HepG2 (cell line): ENCODE measurements at regions not wholly inside any gene's neighbourhood (a gene's known extent, or its start where the extent isn't known, plus 50 kb on each side); places are given as distances from the start of the nearest gene placed in this dataset.
A peak's percentile ranks its signal among the peaks of the same experiment; 100 is the strongest.

Experiments used
- ATAC-seq: fragments of 200-7000 bp; cut with Tn5 transposase; 3 replicates; pipeline ENCODE4 v1.9.1; 2020; ENCODE audit warnings: mild to moderate bottlenecking, moderate library complexity
- BruUV-seq: library from RNA; stranded (reverse); fragments of 400-500 nt; replicated peaks from 2 replicates; lab custom pipeline; 2021; lab: Mats Ljungman, UMichigan
- CTCF ChIA-PET: fragments of 300-600 bp; formaldehyde crosslinking; extraction: SDS; loops from one replicate; lab custom pipeline; 2021; ENCODE audit warnings: low total read pairs, inconsistent platforms, low intra/inter-chr PET ratio; lab: Yijun Ruan, JAX
- POLR2A ChIA-PET: fragments of 350-600 bp; sonication (Branson Sonifier 250); formaldehyde crosslinking; loops from one replicate; lab custom pipeline; 2020; ENCODE audit warnings: antibody characterized with exemption, inconsistent platforms; lab: Yijun Ruan, JAX
- DNase-seq: peaks from one replicate; pipeline ENCODE4 v3.0.0-alpha.2; 2015; ENCODE audit warnings: low spot score
- FAIRE-seq: peaks from 3 replicates; lab custom pipeline; 2011; peaks lifted over from hg19 to GRCh38; lab: Jason Lieb, UNC
- H2AFZ ChIP-seq: one replicate; pipeline ENCODE4 v1.6.1; 2011; ENCODE audit warnings: low read length, inconsistent platforms
- H3K27ac ChIP-seq: fragments of 300-600 bp; 3 replicates; pipeline ENCODE4 v1.8.0; 2011; ENCODE audit warnings: mixed run types, mild to moderate bottlenecking, mixed read lengths, low read length, inconsistent platforms; ENCODE audit not compliant: insufficient read depth; ENCODE audit errors: extremely low read length
- H3K27me3 ChIP-seq, 2 experiments: fragments of 200-600 bp in 1 of 2; 2 replicates in 1 of 2; 3 replicates in 1 of 2; pipeline versions ENCODE4 v1.6.0 to v1.8.0; 2011; ENCODE audit warnings: low read length in 2 of 2, mild to moderate bottlenecking in 2 of 2, moderate library complexity in 2 of 2, inconsistent platforms in 1 of 2; ENCODE audit not compliant: insufficient read depth in 2 of 2, control insufficient read depth in 1 of 2
- H3K36me3 ChIP-seq, 2 experiments: fragments of 200-600 bp in 1 of 2; replicated peaks in 1 of 2; 2 replicates in 1 of 2; 3 replicates in 1 of 2; pipeline versions ENCODE4 v1.5.1 to v1.8.0; 2011; ENCODE audit warnings: low read length in 2 of 2, inconsistent platforms in 1 of 2; ENCODE audit not compliant: insufficient read depth in 2 of 2, control insufficient read depth in 1 of 2
- H3K4me1 ChIP-seq: 2 replicates; pipeline ENCODE4 v1.5.1; 2012; ENCODE audit warnings: low read length, inconsistent platforms; ENCODE audit not compliant: insufficient read depth
- H3K4me2 ChIP-seq: 2 replicates; pipeline ENCODE4 v1.6.0; 2011; ENCODE audit warnings: low read depth, low read length, inconsistent platforms
- H3K4me3 ChIP-seq, 3 experiments: fragments of 200-600 bp in 1 of 3; sonication (generic), shearing (Covaris generic) in 1 of 3; replicated peaks in 1 of 3; 2 replicates each; pipeline ENCODE4 v1.5.1; 2011 to 2016; ENCODE audit warnings: low read length in 3 of 3, inconsistent platforms in 2 of 3, low read depth in 2 of 3, mild to moderate bottlenecking in 2 of 3, control low read depth in 1 of 3, mixed read lengths in 1 of 3; ENCODE audit not compliant: insufficient read depth in 1 of 3
- H3K79me2 ChIP-seq: one replicate; pipeline ENCODE4 v1.6.1; 2011; ENCODE audit warnings: low read length, inconsistent platforms; ENCODE audit not compliant: insufficient read depth
- H3K9ac ChIP-seq: 2 replicates; pipeline ENCODE4 v1.6.0; 2011; ENCODE audit warnings: mild to moderate bottlenecking, low read depth, low read length, inconsistent platforms; ENCODE audit not compliant: insufficient read depth
- H3K9me3 ChIP-seq: 2 replicates; pipeline ENCODE4 v1.5.1; 2012; ENCODE audit warnings: mild to moderate bottlenecking, low read length
- H4K20me1 ChIP-seq: 2 replicates; pipeline ENCODE4 v1.6.0; 2011; ENCODE audit warnings: inconsistent platforms, mild to moderate bottlenecking, low read length, moderate library complexity; ENCODE audit not compliant: insufficient read depth
- DDIT3 ChIP-seq: sonication (generic); formaldehyde crosslinking; IDR thresholded peaks from 2 replicates; pipeline ENCODE4 v1.4.0; 2020; ENCODE audit warnings: mild to moderate bottlenecking, missing genetic modification reagents
- FOSL2 ChIP-seq: sonication (generic); formaldehyde crosslinking; IDR thresholded peaks from 2 replicates; pipeline ENCODE4 v1.4.0; 2020; ENCODE audit warnings: missing genetic modification reagents
- SIN3B ChIP-seq: fragments of 150-350 bp; IDR thresholded peaks from 2 replicates; pipeline ENCODE4 v1.6.1; 2014; ENCODE audit warnings: low read length
- ZBTB43 ChIP-seq: sonication (generic); formaldehyde crosslinking; conservative IDR thresholded peaks from 2 replicates; pipeline ENCODE4 v1.4.0; 2020; ENCODE audit warnings: missing genetic modification reagents
- ZNF24 ChIP-seq: fragments of 450-650 bp; IDR thresholded peaks from 2 replicates; pipeline ENCODE4 v1.6.1; 2017; ENCODE audit warnings: antibody characterized with exemption, mild to moderate bottlenecking
- ZNF441 ChIP-seq: sonication (generic); formaldehyde crosslinking; IDR thresholded peaks from 2 replicates; pipeline ENCODE4 v1.7.0; 2021; ENCODE audit warnings: missing genetic modification reagents, borderline replicate concordance
- ZNF724P ChIP-seq: sonication (generic); formaldehyde crosslinking; IDR thresholded peaks from 2 replicates; pipeline ENCODE4 v1.8.0; 2022; ENCODE audit warnings: missing genetic modification reagents, borderline replicate concordance
- WGBS: methylation state at CpG from one replicate; pipeline ENCODE4 v1.1.6; 2017; ENCODE audit warnings: low lambda C conversion rate; 5-methylcytosine and 5-hydroxymethylcytosine counted together
- in situ Hi-C: cut with HindIII; loops from 2 replicates; pipeline ENCODE4 v1.10.0; 2017; ENCODE audit warnings: low pct_unique_long_range_greater_than_20kb; ENCODE audit not compliant: extremely low pct_ligation_motif_present
- intact Hi-C: fragments of 100-400 bp; cut with micrococcal nuclease; formaldehyde crosslinking; loops from one replicate; pipeline ENCODE4 v1.10.0; 2022; ENCODE audit not compliant: unreplicated experiment
- TF ChIP-seq, protein P1 (sequence below): sonication (generic); formaldehyde crosslinking; conservative IDR thresholded peaks from 2 replicates; pipeline ENCODE4 v1.8.0; 2022; ENCODE audit warnings: mild to moderate bottlenecking, moderate library complexity, missing genetic modification reagents

DNA sequence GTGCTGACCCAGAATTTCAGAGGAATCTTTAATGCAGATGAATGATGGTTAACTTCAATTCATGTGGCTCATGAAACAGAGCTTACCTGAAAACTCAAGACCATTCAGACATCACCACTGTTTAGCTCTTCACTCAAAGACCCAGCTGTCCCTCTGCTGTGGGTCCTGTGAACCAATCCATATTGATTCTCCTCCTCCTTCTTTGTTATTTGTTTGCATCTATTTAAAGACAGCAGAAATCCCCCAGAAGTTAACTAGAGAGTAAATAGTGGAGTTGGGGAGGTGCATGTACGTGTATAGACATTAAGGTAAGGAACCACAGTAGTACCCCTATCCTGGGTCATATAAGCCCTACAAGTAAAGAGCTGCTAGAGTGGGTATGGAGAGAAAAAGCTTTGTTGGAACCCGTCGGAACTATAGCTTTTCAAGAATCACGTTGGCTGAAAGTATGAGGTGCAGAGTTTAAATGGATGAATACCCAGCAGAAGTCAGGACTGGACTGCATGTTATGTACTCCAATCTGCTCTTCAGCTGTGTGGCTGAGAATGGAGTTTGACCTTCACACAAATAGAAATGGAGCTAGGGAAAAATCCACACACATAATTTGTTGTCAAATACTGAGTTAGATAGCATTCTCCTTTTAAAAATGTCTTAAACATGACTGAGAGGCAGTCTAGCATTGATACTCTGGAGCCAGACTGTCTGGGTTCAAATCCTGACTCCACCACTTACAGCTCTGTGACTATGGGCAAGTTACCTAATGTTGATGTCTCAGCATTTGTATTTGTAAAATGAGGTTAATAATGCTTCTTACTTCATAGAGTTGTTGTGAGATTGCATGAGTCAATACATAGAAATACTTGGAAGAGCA, 81.7 kb upstream of the HK2 start (continued):
- TF ChIP-seq DDIT3 = no peak

DNA sequence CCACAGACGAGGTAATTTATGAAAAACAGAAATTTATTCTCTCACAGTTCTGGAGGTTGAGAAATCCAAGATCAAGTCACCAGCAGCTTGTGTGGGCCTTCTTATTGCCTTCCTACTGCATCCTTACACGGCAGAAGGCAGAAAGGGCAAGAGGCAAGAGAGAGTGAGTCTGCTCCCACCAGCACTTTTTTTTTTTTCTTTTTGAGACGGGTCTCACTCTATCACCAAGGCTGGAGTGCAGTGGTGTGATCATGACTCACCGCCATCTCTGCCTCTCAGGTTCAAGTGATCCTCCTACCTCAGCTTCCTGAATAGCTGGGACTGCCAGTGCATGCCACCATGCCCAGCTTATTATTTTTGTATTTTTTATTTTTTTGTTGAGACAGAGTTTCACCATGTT, 78.5 kb upstream of the HK2 start:
- Histone ChIP-seq H3K4me1 (peaks cover 76% of the 10 kb centered on the region), H3K36me3 (no peaks in the 10 kb centered on the region), H3K79me2 (no peaks in the 10 kb centered on the region), H3K27ac (peak overlapping the region; percentile 82), H3K9ac (no peak overlapping the region), H4K20me1 (no peaks in the 10 kb centered on the region), H2AFZ (no peak overlapping the region), H3K27me3 (no peaks in the 10 kb centered on the region), H3K9me3 (peaks cover 29% of the 10 kb centered on the region), H3K4me3 (no peak overlapping the region), H3K4me2 (no peak overlapping the region)
- ATAC-seq (no peak), DNase-seq (no peak), FAIRE-seq (no peak)
- TF ChIP-seq ZNF724P (CRISPR knock-in tag) (no peak), SIN3B (no peak), ZBTB43 (no peak), FOSL2 (CRISPR knock-in tag) (peak; percentile 16; the same call in 1 of the 2 replicates), ZNF24 (no peak), ZNF441 (CRISPR knock-in tag) (0 out of 2 replicates have a peak, but pooled peaks have one; percentile 4)
- TF ChIP-seq, protein P1, sequence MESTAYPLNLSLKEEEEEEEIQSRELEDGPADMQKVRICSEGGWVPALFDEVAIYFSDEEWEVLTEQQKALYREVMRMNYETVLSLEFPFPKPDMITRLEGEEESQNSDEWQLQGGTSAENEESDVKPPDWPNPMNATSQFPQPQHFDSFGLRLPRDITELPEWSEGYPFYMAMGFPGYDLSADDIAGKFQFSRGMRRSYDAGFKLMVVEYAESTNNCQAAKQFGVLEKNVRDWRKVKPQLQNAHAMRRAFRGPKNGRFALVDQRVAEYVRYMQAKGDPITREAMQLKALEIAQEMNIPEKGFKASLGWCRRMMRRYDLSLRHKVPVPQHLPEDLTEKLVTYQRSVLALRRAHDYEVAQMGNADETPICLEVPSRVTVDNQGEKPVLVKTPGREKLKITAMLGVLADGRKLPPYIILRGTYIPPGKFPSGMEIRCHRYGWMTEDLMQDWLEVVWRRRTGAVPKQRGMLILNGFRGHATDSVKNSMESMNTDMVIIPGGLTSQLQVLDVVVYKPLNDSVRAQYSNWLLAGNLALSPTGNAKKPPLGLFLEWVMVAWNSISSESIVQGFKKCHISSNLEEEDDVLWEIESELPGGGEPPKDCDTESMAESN (CRISPR knock-in tag) = 0 out of 2 replicates have a peak, but pooled peaks have one; percentile 2
- no TSS peak for BruUV-seq
- WGBS = 89% methylated on average over 4 of the region's 4 CpGs
- in situ Hi-C loops = no loop called here
- ChIA-PET CTCF (no interaction called here), POLR2A (interaction anchor here (1.1 kb wide), 1 partner anchor 8 kb away, joined by 4 read pairs; no protein-coding TSS in a partner anchor)
- intact Hi-C loops = no loop called here
